GM12891 (cell line): ENCODE measurements at regions not wholly inside any gene's neighbourhood (a gene's known extent, or its start where the extent isn't known, plus 50 kb on each side); places are given as distances from the start of the nearest gene placed in this dataset.

ENCODE experiments used
- POLR2A ChIP-seq: IDR thresholded peaks from 2 replicates; pipeline ENCODE4 v1.6.1; 2011; ENCODE audit warnings: low read depth, low read length, control low read depth
- POLR2AphosphoS5 ChIP-seq: IDR thresholded peaks from 2 replicates; pipeline ENCODE4 v1.6.1; 2011; ENCODE audit warnings: low read depth, low read length, control low read depth
- POU2F2 ChIP-seq: IDR thresholded peaks from 2 replicates; pipeline ENCODE4 v1.6.1; 2011; ENCODE audit warnings: low read depth, mild to moderate bottlenecking, control low read depth, low read length, moderate library complexity
- SPI1 ChIP-seq: IDR thresholded peaks from 2 replicates; pipeline ENCODE4 v1.6.1; 2011; ENCODE audit warnings: low read depth, low read length, control low read depth
- TAF1 ChIP-seq: IDR thresholded peaks from 2 replicates; pipeline ENCODE4 v1.6.1; 2011; ENCODE audit warnings: low read depth, low read length, control low read depth

DNA sequence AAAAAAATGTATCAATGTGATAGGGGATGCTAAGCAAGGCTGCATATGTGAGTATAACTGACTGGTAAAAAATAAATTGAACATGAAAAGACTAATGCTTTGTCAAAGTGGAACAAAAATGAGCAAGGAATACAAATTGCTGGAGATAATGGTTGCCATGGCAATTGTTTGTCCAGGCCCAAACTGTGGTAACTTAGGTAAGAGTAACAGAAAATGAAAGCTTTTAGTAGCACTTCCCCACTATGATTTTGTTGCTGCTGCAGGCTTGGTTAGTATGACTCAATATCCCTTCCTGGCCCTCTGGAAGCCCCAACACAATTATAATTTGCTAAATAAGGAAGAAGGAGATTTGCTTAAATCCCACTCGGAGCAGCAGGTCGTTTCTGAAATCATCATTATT, 577.1 kb downstream of the DOK5 start:
- TF ChIP-seq POLR2AphosphoS5 (no peak), POLR2A (no peak), SPI1 (peak; percentile 10; the same call in 1 of the 2 replicates), TAF1 (no peak), POU2F2 (no peak)
